ENCODE measurements at regions not wholly inside any gene's neighbourhood (a gene's known extent, or its start where the extent isn't known, plus 50 kb on each side); places are given as distances from the start of the nearest gene placed in this dataset.

DNA sequence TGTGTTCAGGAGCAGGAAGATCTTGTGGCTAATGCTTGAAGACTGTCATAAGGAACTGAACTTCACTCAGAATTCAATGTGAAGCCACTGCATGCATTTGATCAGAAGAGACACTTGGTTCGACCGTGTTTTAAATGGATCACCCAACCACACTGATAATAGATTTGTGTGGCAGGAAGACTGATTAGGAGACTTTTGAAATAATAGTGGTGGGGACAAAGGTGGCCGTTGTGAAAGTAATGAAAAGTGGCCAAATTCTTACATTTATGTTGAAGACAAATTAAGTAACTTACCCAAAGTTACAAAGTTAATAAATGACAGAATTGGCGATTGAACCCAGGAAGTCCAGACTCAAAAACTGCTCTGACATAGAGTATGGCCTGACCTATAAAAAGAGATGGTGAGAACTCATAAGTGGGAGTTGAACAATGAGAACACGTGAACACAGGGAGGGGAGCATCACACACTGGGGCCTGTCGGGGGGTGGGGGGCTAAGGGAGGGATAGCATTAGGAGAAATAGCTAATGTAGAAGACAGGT lies 286.9 kb upstream of the DNAJC19 start:
- Histone ChIP-seq H3K27ac (ENCODE audit: extremely low read depth, low read depth, low read length) (no peak overlapping the region), H3K9me3 (ENCODE audit: control insufficient read depth, insufficient read depth, low read depth, low read length) (no peaks in the 10 kb centered on the region), H3K36me3 (ENCODE audit: control insufficient read depth in 2 of 2, insufficient read depth in 1 of 2, low read length in 2 of 2) (no peaks in the 10 kb centered on the region), H3K4me1 (ENCODE audit: control insufficient read depth, insufficient read depth, low read length) (no peaks in the 10 kb centered on the region), H3K4me3 (ENCODE audit: low read depth, low read length) (no peak overlapping the region)
- ChIA-PET CTCF (interaction anchor here (3.5 kb wide), 1 partner anchor 67 kb away, joined by 28 read pairs; no protein-coding TSS in a partner anchor), POLR2A (no interaction called here)
- no peak for TF ChIP-seq ZNF560 (tag by site-specific recombination; IDR thresholded peaks at IDR 0.05; ENCODE audit: borderline replicate concordance)

DNA sequence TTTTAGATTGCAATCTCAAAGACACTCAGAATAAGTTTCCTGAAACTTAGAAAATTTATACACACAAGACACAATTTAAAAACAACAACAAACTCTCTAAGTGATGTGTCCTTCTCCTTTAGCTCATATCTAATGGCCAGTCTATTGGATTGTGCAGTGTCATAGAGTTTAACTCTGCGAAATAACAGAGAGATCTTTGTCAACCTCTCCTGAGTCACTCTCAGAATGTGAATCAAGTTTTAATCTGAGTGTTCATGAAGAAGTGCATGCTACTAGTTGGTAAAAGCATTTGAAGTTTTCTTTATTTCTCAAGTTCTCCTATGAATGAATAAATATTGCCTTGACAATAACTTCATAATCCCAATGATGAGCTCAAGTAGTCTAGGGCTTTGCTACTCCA lies 284.5 kb upstream of the DNAJC19 start:
- no peaks in the 10 kb centered on the region for H3K9me3 ChIP-seq (ENCODE audit: control insufficient read depth, insufficient read depth, low read depth, low read length)
- no peaks in the 10 kb centered on the region for H3K36me3 ChIP-seq (ENCODE audit: control insufficient read depth in 2 of 2, insufficient read depth in 1 of 2, low read length in 2 of 2)
- no peak overlapping the region for H3K27ac ChIP-seq (ENCODE audit: extremely low read depth, low read depth, low read length)
- no peak for TF ChIP-seq ZNF239 (tag by site-specific recombination; IDR thresholded peaks at IDR 0.05)
- no peak for TF ChIP-seq ZNF776 (tag by site-specific recombination; IDR thresholded peaks at IDR 0.05; ENCODE audit: borderline replicate concordance)
- TF ChIP-seq ZNF214 (tag by site-specific recombination; IDR thresholded peaks at IDR 0.05; ENCODE audit: borderline replicate concordance), result no peak
- TF ChIP-seq HOXA7 (CRISPR knock-in tag; IDR thresholded peaks at IDR 0.05; ENCODE audit: borderline replicate concordance), result no peak
- TF ChIP-seq, protein P1, sequence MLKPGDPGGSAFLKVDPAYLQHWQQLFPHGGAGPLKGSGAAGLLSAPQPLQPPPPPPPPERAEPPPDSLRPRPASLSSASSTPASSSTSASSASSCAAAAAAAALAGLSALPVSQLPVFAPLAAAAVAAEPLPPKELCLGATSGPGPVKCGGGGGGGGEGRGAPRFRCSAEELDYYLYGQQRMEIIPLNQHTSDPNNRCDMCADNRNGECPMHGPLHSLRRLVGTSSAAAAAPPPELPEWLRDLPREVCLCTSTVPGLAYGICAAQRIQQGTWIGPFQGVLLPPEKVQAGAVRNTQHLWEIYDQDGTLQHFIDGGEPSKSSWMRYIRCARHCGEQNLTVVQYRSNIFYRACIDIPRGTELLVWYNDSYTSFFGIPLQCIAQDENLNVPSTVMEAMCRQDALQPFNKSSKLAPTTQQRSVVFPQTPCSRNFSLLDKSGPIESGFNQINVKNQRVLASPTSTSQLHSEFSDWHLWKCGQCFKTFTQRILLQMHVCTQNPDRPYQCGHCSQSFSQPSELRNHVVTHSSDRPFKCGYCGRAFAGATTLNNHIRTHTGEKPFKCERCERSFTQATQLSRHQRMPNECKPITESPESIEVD (tag by site-specific recombination; IDR thresholded peaks at IDR 0.05), result no peak
- TF ChIP-seq, protein P2, sequence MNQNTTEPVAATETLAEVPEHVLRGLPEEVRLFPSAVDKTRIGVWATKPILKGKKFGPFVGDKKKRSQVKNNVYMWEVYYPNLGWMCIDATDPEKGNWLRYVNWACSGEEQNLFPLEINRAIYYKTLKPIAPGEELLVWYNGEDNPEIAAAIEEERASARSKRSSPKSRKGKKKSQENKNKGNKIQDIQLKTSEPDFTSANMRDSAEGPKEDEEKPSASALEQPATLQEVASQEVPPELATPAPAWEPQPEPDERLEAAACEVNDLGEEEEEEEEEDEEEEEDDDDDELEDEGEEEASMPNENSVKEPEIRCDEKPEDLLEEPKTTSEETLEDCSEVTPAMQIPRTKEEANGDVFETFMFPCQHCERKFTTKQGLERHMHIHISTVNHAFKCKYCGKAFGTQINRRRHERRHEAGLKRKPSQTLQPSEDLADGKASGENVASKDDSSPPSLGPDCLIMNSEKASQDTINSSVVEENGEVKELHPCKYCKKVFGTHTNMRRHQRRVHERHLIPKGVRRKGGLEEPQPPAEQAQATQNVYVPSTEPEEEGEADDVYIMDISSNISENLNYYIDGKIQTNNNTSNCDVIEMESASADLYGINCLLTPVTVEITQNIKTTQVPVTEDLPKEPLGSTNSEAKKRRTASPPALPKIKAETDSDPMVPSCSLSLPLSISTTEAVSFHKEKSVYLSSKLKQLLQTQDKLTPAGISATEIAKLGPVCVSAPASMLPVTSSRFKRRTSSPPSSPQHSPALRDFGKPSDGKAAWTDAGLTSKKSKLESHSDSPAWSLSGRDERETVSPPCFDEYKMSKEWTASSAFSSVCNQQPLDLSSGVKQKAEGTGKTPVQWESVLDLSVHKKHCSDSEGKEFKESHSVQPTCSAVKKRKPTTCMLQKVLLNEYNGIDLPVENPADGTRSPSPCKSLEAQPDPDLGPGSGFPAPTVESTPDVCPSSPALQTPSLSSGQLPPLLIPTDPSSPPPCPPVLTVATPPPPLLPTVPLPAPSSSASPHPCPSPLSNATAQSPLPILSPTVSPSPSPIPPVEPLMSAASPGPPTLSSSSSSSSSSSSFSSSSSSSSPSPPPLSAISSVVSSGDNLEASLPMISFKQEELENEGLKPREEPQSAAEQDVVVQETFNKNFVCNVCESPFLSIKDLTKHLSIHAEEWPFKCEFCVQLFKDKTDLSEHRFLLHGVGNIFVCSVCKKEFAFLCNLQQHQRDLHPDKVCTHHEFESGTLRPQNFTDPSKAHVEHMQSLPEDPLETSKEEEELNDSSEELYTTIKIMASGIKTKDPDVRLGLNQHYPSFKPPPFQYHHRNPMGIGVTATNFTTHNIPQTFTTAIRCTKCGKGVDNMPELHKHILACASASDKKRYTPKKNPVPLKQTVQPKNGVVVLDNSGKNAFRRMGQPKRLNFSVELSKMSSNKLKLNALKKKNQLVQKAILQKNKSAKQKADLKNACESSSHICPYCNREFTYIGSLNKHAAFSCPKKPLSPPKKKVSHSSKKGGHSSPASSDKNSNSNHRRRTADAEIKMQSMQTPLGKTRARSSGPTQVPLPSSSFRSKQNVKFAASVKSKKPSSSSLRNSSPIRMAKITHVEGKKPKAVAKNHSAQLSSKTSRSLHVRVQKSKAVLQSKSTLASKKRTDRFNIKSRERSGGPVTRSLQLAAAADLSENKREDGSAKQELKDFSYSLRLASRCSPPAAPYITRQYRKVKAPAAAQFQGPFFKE (tag by site-specific recombination; IDR thresholded peaks at IDR 0.05; ENCODE audit: borderline replicate concordance), result no peak
- no peak for TF ChIP-seq ZNF610 (tag by site-specific recombination; IDR thresholded peaks at IDR 0.05; ENCODE audit: borderline replicate concordance)
- TF ChIP-seq, protein P3, sequence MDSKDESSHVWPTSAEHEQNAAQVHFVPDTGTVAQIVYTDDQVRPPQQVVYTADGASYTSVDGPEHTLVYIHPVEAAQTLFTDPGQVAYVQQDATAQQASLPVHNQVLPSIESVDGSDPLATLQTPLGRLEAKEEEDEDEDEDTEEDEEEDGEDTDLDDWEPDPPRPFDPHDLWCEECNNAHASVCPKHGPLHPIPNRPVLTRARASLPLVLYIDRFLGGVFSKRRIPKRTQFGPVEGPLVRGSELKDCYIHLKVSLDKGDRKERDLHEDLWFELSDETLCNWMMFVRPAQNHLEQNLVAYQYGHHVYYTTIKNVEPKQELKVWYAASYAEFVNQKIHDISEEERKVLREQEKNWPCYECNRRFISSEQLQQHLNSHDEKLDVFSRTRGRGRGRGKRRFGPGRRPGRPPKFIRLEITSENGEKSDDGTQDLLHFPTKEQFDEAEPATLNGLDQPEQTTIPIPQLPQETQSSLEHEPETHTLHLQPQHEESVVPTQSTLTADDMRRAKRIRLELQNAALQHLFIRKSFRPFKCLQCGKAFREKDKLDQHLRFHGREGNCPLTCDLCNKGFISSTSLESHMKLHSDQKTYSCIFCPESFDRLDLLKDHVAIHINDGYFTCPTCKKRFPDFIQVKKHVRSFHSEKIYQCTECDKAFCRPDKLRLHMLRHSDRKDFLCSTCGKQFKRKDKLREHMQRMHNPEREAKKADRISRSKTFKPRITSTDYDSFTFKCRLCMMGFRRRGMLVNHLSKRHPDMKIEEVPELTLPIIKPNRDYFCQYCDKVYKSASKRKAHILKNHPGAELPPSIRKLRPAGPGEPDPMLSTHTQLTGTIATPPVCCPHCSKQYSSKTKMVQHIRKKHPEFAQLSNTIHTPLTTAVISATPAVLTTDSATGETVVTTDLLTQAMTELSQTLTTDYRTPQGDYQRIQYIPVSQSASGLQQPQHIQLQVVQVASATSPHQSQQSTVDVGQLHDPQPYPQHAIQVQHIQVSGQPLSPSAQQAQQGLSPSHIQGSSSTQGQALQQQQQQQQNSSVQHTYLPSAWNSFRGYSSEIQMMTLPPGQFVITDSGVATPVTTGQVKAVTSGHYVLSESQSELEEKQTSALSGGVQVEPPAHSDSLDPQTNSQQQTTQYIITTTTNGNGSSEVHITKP (tag by site-specific recombination; IDR thresholded peaks at IDR 0.05), result no peak
- no peak for TF ChIP-seq GFI1B (tag by site-specific recombination; IDR thresholded peaks at IDR 0.05)
- TF ChIP-seq ZNF19 (tag by site-specific recombination; IDR thresholded peaks at IDR 0.05; ENCODE audit: low read depth), result no peak
- TF ChIP-seq MZF1 (tag by site-specific recombination; IDR thresholded peaks at IDR 0.05; ENCODE audit: borderline replicate concordance), result no peak
- no peak for TF ChIP-seq ZNF558 (tag by site-specific recombination; IDR thresholded peaks at IDR 0.05)
- TF ChIP-seq, protein P4, sequence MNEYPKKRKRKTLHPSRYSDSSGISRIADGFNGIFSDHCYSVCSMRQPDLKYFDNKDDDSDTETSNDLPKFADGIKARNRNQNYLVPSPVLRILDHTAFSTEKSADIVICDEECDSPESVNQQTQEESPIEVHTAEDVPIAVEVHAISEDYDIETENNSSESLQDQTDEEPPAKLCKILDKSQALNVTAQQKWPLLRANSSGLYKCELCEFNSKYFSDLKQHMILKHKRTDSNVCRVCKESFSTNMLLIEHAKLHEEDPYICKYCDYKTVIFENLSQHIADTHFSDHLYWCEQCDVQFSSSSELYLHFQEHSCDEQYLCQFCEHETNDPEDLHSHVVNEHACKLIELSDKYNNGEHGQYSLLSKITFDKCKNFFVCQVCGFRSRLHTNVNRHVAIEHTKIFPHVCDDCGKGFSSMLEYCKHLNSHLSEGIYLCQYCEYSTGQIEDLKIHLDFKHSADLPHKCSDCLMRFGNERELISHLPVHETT (tag by site-specific recombination; IDR thresholded peaks at IDR 0.05), result no peak
- no peak for TF ChIP-seq BCL11B (tag by site-specific recombination; IDR thresholded peaks at IDR 0.05; ENCODE audit: low read depth)
- TF ChIP-seq ZNF121 (tag by site-specific recombination; IDR thresholded peaks at IDR 0.05), result no peak
- TF ChIP-seq ZNF184 (tag by site-specific recombination; IDR thresholded peaks at IDR 0.05), result no peak
- TF ChIP-seq, protein P5, sequence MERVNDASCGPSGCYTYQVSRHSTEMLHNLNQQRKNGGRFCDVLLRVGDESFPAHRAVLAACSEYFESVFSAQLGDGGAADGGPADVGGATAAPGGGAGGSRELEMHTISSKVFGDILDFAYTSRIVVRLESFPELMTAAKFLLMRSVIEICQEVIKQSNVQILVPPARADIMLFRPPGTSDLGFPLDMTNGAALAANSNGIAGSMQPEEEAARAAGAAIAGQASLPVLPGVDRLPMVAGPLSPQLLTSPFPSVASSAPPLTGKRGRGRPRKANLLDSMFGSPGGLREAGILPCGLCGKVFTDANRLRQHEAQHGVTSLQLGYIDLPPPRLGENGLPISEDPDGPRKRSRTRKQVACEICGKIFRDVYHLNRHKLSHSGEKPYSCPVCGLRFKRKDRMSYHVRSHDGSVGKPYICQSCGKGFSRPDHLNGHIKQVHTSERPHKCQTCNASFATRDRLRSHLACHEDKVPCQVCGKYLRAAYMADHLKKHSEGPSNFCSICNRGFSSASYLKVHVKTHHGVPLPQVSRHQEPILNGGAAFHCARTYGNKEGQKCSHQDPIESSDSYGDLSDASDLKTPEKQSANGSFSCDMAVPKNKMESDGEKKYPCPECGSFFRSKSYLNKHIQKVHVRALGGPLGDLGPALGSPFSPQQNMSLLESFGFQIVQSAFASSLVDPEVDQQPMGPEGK (tag by site-specific recombination; IDR thresholded peaks at IDR 0.05), result no peak
- no peak for TF ChIP-seq KLF9 (tag by site-specific recombination; IDR thresholded peaks at IDR 0.05; ENCODE audit: low read depth)
- ChIA-PET CTCF (no interaction called here), POLR2A (no interaction called here)
- no peaks in the 10 kb centered on the region for H3K4me1 ChIP-seq (ENCODE audit: control insufficient read depth, insufficient read depth, low read length)
- no peak overlapping the region for H3K4me3 ChIP-seq (ENCODE audit: low read depth, low read length)

Measured in HEK293 (cell line).